Fibroblast of lung (primary cell): ENCODE measurements at regions not wholly inside any gene's neighbourhood (a gene's known extent, or its start where the extent isn't known, plus 50 kb on each side); places are given as distances from the start of the nearest gene placed in this dataset.

Source experiments
- EZH2 ChIP-seq: IDR thresholded peaks from 2 replicates; pipeline ENCODE4 v1.5.1; 2012; ENCODE audit warnings: low read length, control low read depth, mild to moderate bottlenecking; ENCODE audit errors: missing control alignments
- TF ChIP-seq, protein P1 (sequence below), 2 donors: IDR thresholded peaks in 1 of 2; conservative IDR thresholded peaks in 1 of 2; 1 replicate in 1 of 2; 2 replicates in 1 of 2; pipeline ENCODE4 v1.5.1; 2011 to 2012; ENCODE audit warnings: low read length in 2 of 2, control low read depth in 1 of 2, inconsistent platforms in 1 of 2, low read depth in 1 of 2, mild to moderate bottlenecking in 1 of 2

DNA sequence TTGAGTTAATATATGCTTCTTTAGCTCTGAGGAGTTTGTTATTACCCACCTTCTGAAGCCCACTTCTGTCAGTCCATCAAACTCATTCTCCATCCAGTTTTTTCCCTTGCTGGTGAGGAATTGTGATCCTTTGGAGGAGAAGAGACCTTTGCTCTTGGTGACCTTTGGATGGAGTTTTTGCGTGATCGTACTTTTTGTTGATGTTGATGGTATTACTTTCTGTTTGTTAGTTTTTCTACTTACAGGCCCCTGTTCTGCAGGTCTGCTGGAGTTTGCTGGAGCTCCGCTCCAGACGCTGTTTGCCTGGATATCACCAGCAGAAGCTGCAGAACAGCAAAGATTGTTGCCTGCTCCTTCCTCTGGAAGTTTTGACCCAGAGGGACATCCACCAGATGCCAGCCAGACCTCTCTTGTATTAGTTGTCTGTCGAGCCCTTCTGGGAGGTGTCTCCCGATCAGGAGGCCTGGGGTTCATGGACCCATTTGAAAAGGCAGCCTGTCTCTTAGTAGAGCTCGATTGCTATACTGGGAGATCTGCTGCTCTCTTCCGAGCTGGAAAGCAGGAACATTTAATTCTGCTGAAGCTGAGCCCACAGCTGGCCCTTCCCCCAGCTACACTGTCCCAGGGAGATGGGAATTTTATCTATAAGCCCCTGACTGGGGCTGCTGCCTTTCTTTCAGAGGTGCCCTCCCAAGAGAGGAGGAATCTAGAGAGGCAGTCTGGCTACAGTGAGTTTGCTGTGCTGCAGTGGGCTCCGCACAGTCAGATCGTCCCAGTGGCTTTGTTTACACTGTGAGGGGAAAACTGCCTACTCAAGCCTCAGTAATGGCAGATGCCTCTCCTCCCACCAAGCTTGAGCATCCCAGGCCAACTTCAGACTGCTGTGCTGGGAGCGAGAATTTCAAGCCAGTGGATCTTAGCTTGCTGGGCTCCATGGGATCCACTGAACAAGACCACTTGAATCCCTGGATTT, 445.5 kb downstream of the MAN2A1 start:
- TF ChIP-seq, protein P1, sequence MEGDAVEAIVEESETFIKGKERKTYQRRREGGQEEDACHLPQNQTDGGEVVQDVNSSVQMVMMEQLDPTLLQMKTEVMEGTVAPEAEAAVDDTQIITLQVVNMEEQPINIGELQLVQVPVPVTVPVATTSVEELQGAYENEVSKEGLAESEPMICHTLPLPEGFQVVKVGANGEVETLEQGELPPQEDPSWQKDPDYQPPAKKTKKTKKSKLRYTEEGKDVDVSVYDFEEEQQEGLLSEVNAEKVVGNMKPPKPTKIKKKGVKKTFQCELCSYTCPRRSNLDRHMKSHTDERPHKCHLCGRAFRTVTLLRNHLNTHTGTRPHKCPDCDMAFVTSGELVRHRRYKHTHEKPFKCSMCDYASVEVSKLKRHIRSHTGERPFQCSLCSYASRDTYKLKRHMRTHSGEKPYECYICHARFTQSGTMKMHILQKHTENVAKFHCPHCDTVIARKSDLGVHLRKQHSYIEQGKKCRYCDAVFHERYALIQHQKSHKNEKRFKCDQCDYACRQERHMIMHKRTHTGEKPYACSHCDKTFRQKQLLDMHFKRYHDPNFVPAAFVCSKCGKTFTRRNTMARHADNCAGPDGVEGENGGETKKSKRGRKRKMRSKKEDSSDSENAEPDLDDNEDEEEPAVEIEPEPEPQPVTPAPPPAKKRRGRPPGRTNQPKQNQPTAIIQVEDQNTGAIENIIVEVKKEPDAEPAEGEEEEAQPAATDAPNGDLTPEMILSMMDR (conservative IDR thresholded peaks at IDR 0.05 in 1 of 2, IDR thresholded peaks at IDR 0.05 in 1 of 2; ENCODE audit: low read depth in 1 of 2, low read length in 2 of 2): no peak
- no peak for TF ChIP-seq EZH2
